Neural progenitor cell (in vitro differentiated cells): ENCODE measurements at regions not wholly inside any gene's neighbourhood (a gene's known extent, or its start where the extent isn't known, plus 50 kb on each side); places are given as distances from the start of the nearest gene placed in this dataset.
"Not testable (repeated sequence)": the region's sequence is repeated elsewhere in the genome, so short reads cannot be mapped to it uniquely, and the experiment has no call there.

Source experiments
- DNase-seq: peaks from one replicate; pipeline ENCODE4 v3.0.0-alpha.2; 2016; ENCODE audit warnings: low spot score
- H2AFZ ChIP-seq: fragments of 200-600 bp; sonication (generic); replicated peaks from 2 replicates; pipeline ENCODE4 v1.6.1; 2016; ENCODE audit warnings: antibody characterized with exemption
- H3F3A ChIP-seq: fragments of 200-600 bp; sonication (generic); 2 replicates; pipeline ENCODE4 v1.6.1; 2016; ENCODE audit warnings: antibody characterized with exemption, low read depth
- H3K27ac ChIP-seq: fragments of 200-600 bp; sonication (generic); 2 replicates; pipeline ENCODE4 v1.5.1; 2016; ENCODE audit warnings: mild to moderate bottlenecking
- H3K27me3 ChIP-seq: fragments of 200-600 bp; sonication (generic); 2 replicates; pipeline ENCODE4 v1.6.1; 2016; ENCODE audit warnings: mild to moderate bottlenecking, moderate library complexity
- H3K36me3 ChIP-seq: fragments of 200-600 bp; sonication (generic); 2 replicates; pipeline ENCODE4 v1.5.1; 2016
- H3K4me1 ChIP-seq: fragments of 200-600 bp; sonication (generic); 2 replicates; pipeline ENCODE4 v1.6.1; 2016; ENCODE audit warnings: mixed run types
- H3K4me2 ChIP-seq: fragments of 200-600 bp; sonication (generic); 2 replicates; pipeline ENCODE4 v1.6.1; 2016
- H3K4me3 ChIP-seq: fragments of 200-600 bp; sonication (generic); 2 replicates; pipeline ENCODE4 v1.5.1; 2016
- H3K79me2 ChIP-seq: fragments of 200-600 bp; sonication (generic); 2 replicates; pipeline ENCODE4 v1.6.1; 2016; ENCODE audit warnings: low read depth
- H3K9ac ChIP-seq: fragments of 200-600 bp; sonication (generic); 2 replicates; pipeline ENCODE4 v1.6.1; 2016
- H3K9me3 ChIP-seq: fragments of 200-600 bp; sonication (generic); 2 replicates; pipeline ENCODE4 v1.5.1; 2016; ENCODE audit warnings: low read depth
- H4K20me1 ChIP-seq: fragments of 200-600 bp; sonication (generic); 2 replicates; pipeline ENCODE4 v1.6.1; 2016; ENCODE audit warnings: low read depth
- H3K27ac Mint-ChIP-seq: 3 replicates; pipeline ENCODE4 v1.8.0; 2021; ENCODE audit warnings: mixed read lengths
- H3K27me3 Mint-ChIP-seq: 2 replicates; pipeline ENCODE4 v1.8.0; 2022; ENCODE audit warnings: low read depth, mild to moderate bottlenecking, inconsistent platforms, moderate library complexity, mixed read lengths; ENCODE audit not compliant: insufficient read depth
- H3K36me3 Mint-ChIP-seq: 3 replicates; pipeline ENCODE4 v1.8.0; 2021; ENCODE audit warnings: mixed read lengths
- H3K4me1 Mint-ChIP-seq: 3 replicates; pipeline ENCODE4 v1.8.0; 2021; ENCODE audit warnings: mixed read lengths
- H3K4me3 Mint-ChIP-seq: 3 replicates; pipeline ENCODE4 v1.8.0; 2021; ENCODE audit warnings: mild to moderate bottlenecking, moderate library complexity, mixed read lengths
- H3K9me3 Mint-ChIP-seq: 3 replicates; pipeline ENCODE4 v1.8.0; 2020; ENCODE audit warnings: mixed read lengths
- EZH2 ChIP-seq: fragments of 200-600 bp; sonication (generic); IDR thresholded peaks from 2 replicates; pipeline ENCODE4 v1.6.1; 2017; ENCODE audit warnings: antibody characterized with exemption, mild to moderate bottlenecking, moderate library complexity
- EZH2phosphoT487 ChIP-seq: fragments of 200-600 bp; sonication (generic); IDR thresholded peaks from 2 replicates; pipeline ENCODE4 v1.6.1; 2017; ENCODE audit warnings: antibody characterized with exemption
- TF ChIP-seq, protein P1 (sequence below): fragments of 200-600 bp; sonication (generic); IDR thresholded peaks from 2 replicates; pipeline ENCODE4 v1.5.1; 2017; ENCODE audit warnings: antibody characterized with exemption, mild to moderate bottlenecking

DNA sequence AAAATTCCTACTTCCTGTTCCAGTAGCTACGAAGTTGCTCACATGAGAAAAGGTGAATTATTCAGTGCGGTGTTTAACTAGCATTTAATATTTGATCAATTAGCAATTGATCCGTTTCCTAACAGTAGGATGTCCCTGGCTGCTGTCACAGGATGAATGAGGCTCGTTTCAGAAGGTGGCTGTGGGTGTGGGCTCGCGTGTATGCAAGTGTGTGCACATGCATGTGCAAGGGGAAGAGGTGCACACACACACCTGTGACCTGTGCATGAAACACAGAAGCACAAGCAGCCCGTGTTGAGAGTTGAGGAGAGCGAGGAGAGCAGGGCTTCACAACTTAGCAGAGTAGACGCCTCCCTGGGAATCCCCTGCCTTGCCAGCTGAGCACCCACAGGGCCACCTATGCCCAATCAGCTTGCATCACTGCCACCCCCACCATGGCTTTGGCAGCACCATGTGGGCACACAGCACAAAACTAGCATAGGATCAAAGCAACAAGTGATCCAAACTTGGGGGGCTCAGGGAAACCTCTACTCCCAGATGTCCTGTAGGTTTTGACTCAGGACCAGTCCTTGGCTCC, 107.2 kb downstream of the C5orf15 start:
- peaks cover 4% of the 10 kb centered on the region for H3K4me1 Mint-ChIP-seq
- H3K9ac ChIP-seq, result no peak overlapping the region
- no peaks in the 10 kb centered on the region for H3K36me3 ChIP-seq
- H3K4me1 ChIP-seq, result no peaks in the 10 kb centered on the region
- H3K36me3 Mint-ChIP-seq, result peaks cover 3% of the 10 kb centered on the region
- no peak overlapping the region for H3K27ac Mint-ChIP-seq
- no peaks in the 10 kb centered on the region for H3F3A ChIP-seq
- H3K27me3 Mint-ChIP-seq, result peaks cover 10% of the 10 kb centered on the region
- H3K9me3 Mint-ChIP-seq, result peaks cover 15% of the 10 kb centered on the region
- H3K79me2 ChIP-seq, result no peaks in the 10 kb centered on the region
- H4K20me1 ChIP-seq, result no peaks in the 10 kb centered on the region
- DNase-seq, result no peak
- no peak overlapping the region for H3K4me3 Mint-ChIP-seq
- no peak overlapping the region for H3K4me2 ChIP-seq
- TF ChIP-seq EZH2 (no peak), EZH2phosphoT487 (no peak)
- TF ChIP-seq, protein P1, sequence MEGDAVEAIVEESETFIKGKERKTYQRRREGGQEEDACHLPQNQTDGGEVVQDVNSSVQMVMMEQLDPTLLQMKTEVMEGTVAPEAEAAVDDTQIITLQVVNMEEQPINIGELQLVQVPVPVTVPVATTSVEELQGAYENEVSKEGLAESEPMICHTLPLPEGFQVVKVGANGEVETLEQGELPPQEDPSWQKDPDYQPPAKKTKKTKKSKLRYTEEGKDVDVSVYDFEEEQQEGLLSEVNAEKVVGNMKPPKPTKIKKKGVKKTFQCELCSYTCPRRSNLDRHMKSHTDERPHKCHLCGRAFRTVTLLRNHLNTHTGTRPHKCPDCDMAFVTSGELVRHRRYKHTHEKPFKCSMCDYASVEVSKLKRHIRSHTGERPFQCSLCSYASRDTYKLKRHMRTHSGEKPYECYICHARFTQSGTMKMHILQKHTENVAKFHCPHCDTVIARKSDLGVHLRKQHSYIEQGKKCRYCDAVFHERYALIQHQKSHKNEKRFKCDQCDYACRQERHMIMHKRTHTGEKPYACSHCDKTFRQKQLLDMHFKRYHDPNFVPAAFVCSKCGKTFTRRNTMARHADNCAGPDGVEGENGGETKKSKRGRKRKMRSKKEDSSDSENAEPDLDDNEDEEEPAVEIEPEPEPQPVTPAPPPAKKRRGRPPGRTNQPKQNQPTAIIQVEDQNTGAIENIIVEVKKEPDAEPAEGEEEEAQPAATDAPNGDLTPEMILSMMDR, result no peak
- H3K27ac ChIP-seq, result no peak overlapping the region
- H3K9me3 ChIP-seq, result no peaks in the 10 kb centered on the region
- no peak overlapping the region for H3K4me3 ChIP-seq
- H2AFZ ChIP-seq, result no peak overlapping the region
- no peaks in the 10 kb centered on the region for H3K27me3 ChIP-seq

- Histone ChIP-seq H3K4me3 (no peak overlapping the region), H3K4me1 (peaks cover 5% of the 10 kb centered on the region), H2AFZ (no peak overlapping the region), H3K9ac (no peak overlapping the region), H3K36me3 (no peaks in the 10 kb centered on the region), H3K79me2 (no peaks in the 10 kb centered on the region), H3K27ac (no peak overlapping the region), H4K20me1 (no peaks in the 10 kb centered on the region), H3F3A (no peaks in the 10 kb centered on the region), H3K9me3 (no peaks in the 10 kb centered on the region), H3K4me2 (no peak overlapping the region), H3K27me3 (no peaks in the 10 kb centered on the region)
- TF ChIP-seq EZH2phosphoT487 (no peak), EZH2 (no peak)
- TF ChIP-seq, protein P1, result no peak
- Mint-ChIP-seq H3K9me3 (peaks cover 15% of the 10 kb centered on the region), H3K4me1 (peaks cover 1% of the 10 kb centered on the region), H3K27ac (no peak overlapping the region), H3K27me3 (peaks cover 4% of the 10 kb centered on the region), H3K4me3 (no peak overlapping the region), H3K36me3 (peaks cover 3% of the 10 kb centered on the region)
- DNase-seq, result no peak
These were observed 109.4 kb downstream of the C5orf15 start for GRCh38 chr5:133859073-133859472.

DNA sequence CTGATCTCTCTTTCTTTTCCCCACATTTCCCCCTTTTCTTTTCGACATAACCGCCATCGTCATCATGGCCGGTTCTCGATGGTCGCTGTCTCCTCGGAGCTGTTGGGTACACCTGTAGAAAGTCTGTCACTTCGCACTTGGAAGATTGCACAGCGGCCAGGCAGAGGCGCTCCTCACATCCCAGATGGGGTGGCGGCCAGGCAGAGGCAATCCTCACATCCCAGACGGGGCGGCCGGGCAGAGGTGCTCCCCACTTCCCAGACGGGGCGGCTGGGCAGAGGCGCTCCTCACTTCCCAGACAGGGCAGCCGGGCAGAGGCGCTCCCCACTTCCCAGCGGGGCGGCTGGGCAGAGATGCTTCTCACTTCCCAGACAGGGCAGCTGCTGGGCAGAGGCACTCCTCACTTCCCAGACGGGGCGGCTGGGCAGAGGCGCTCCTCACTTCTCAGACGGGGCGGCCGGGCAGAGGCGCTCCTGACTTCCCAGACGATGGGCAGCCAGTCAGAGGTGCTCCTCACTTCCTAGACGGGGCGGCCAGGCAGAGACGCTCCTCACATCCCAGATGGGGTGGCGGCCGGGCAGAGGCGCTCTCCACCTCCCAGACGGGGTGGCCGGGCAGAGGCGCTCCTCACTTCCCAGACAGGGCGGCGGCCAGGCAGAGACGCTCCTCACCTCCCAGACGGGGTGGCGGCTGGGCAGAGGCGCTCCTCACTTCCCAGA, 110.7 kb downstream of the C5orf15 start:
- not testable (repeated sequence) for H3K79me2 ChIP-seq, H3K36me3 ChIP-seq, H3K4me3 Mint-ChIP-seq, H3K4me2 ChIP-seq, H3K9ac ChIP-seq, H3K27ac Mint-ChIP-seq, H2AFZ ChIP-seq, H3K4me3 ChIP-seq, H4K20me1 ChIP-seq, H3K27ac ChIP-seq, H3K27me3 Mint-ChIP-seq, H3K9me3 ChIP-seq, H3K4me1 Mint-ChIP-seq, DNase-seq, H3K27me3 ChIP-seq, H3K4me1 ChIP-seq, H3F3A ChIP-seq, H3K36me3 Mint-ChIP-seq
- H3K9me3 Mint-ChIP-seq, result peaks cover 18% of the 10 kb centered on the region

GRCh38 chr5:133854554-133854953, 113.9 kb downstream of the C5orf15 start:
- no peak overlapping the region for H3K27ac ChIP-seq
- no peak for TF ChIP-seq EZH2
- TF ChIP-seq EZH2phosphoT487, result no peak
- TF ChIP-seq, protein P1, result no peak
- H3K4me2 ChIP-seq, result no peak overlapping the region
- peaks cover 6% of the 10 kb centered on the region for H3K27me3 Mint-ChIP-seq
- no peaks in the 10 kb centered on the region for H3K27me3 ChIP-seq
- no peaks in the 10 kb centered on the region for H3K9me3 ChIP-seq
- no peak overlapping the region for H3K4me3 Mint-ChIP-seq
- no peaks in the 10 kb centered on the region for H3K36me3 ChIP-seq
- H2AFZ ChIP-seq, result no peak overlapping the region
- H3F3A ChIP-seq, result no peaks in the 10 kb centered on the region
- no peak overlapping the region for H3K9ac ChIP-seq
- no peak overlapping the region for H3K27ac Mint-ChIP-seq
- H3K36me3 Mint-ChIP-seq, result peaks cover 4% of the 10 kb centered on the region
- H3K4me1 ChIP-seq, result peaks cover 10% of the 10 kb centered on the region
- peaks cover 9% of the 10 kb centered on the region for H3K4me1 Mint-ChIP-seq
- H4K20me1 ChIP-seq, result no peaks in the 10 kb centered on the region
- H3K4me3 ChIP-seq, result no peak overlapping the region
- no peaks in the 10 kb centered on the region for H3K79me2 ChIP-seq
- H3K9me3 Mint-ChIP-seq, result peaks cover 14% of the 10 kb centered on the region
- DNase-seq, result no peak
